GM12878 (cell line): ENCODE measurements at regions not wholly inside any gene's neighbourhood (a gene's known extent, or its start where the extent isn't known, plus 50 kb on each side); places are given as distances from the start of the nearest gene placed in this dataset.

Experiments used
- ATAC-seq: fragments of 200-7000 bp; cut with Tn5 transposase; 3 replicates; pipeline ENCODE4 v1.9.1; 2020; ENCODE audit warnings: mild to moderate bottlenecking, moderate library complexity
- BruUV-seq: library from RNA; stranded (reverse); fragments of 400-500 nt; replicated peaks from 2 replicates; lab custom pipeline; 2021; lab: Mats Ljungman, UMichigan
- CTCF ChIA-PET: fragments of 300-600 bp; sonication (Branson Sonifier 250); formaldehyde crosslinking; extraction: SDS; loops from one replicate; lab custom pipeline; 2021; ENCODE audit warnings: inconsistent platforms; lab: Yijun Ruan, JAX
- POLR2A ChIA-PET: fragments of 350-600 bp; formaldehyde crosslinking; extraction: SDS; loops from one replicate; lab custom pipeline; 2021; ENCODE audit warnings: inconsistent platforms; lab: Charles Lee
- RAD21 ChIA-PET: fragments of 300-600 bp; sonication (Branson Sonifier 250); formaldehyde crosslinking; loops from one replicate; lab custom pipeline; 2023; ENCODE audit warnings: antibody characterized with exemption; ENCODE audit not compliant: unreplicated experiment; lab: Charles Lee
- SMC1A ChIA-PET: fragments of 300-600 bp; sonication (Branson Sonifier 250); formaldehyde crosslinking; loops from one replicate; lab custom pipeline; 2023; ENCODE audit not compliant: unreplicated experiment, uncharacterized antibody; lab: Charles Lee
- DNase-seq: peaks from one replicate; pipeline ENCODE4 v3.0.0-alpha.2; 2011; ENCODE audit warnings: low read depth, low spot score
- FAIRE-seq: peaks from 3 replicates; lab custom pipeline; 2011; peaks lifted over from hg19 to GRCh38; lab: Jason Lieb, UNC
- H2AFZ ChIP-seq: 2 replicates; pipeline ENCODE4 v1.6.0; 2011; ENCODE audit warnings: low read depth, low read length, control low read depth; ENCODE audit not compliant: control insufficient read depth
- H3K27ac ChIP-seq: 2 replicates; pipeline ENCODE4 v1.5.1; 2011; ENCODE audit warnings: control low read depth; ENCODE audit not compliant: control insufficient read depth, insufficient read depth
- H3K27me3 ChIP-seq, 2 experiments: replicated peaks in 1 of 2; 2 replicates each; pipeline versions ENCODE4 v1.6.0 to v1.6.1; 2011; ENCODE audit warnings: low read length in 1 of 2; ENCODE audit not compliant: control insufficient read depth in 2 of 2, insufficient read depth in 2 of 2
- H3K36me3 ChIP-seq, 2 experiments: 2 replicates each; pipeline ENCODE4 v1.5.1; 2011; ENCODE audit warnings: low read length in 1 of 2; ENCODE audit not compliant: control insufficient read depth in 2 of 2, insufficient read depth in 2 of 2
- H3K4me1 ChIP-seq: 2 replicates; pipeline ENCODE4 v1.6.1; 2011; ENCODE audit warnings: mild to moderate bottlenecking, low read length, moderate library complexity, mixed read lengths; ENCODE audit not compliant: control insufficient read depth, insufficient read depth
- H3K4me2 ChIP-seq: 2 replicates; pipeline ENCODE4 v1.6.0; 2011; ENCODE audit warnings: control low read depth; ENCODE audit not compliant: control insufficient read depth, insufficient read depth
- H3K4me3 ChIP-seq: fragments of 200-600 bp; sonication (generic); 2 replicates; pipeline ENCODE4 v1.5.1; 2016
- H3K79me2 ChIP-seq: 2 replicates; pipeline ENCODE4 v1.6.0; 2011; ENCODE audit warnings: low read length; ENCODE audit not compliant: control insufficient read depth, insufficient read depth
- H3K9ac ChIP-seq: 2 replicates; pipeline ENCODE4 v1.8.0; 2011; ENCODE audit warnings: low read length, control low read depth, mixed read lengths; ENCODE audit not compliant: control insufficient read depth, insufficient read depth
- H3K9me3 ChIP-seq: replicated peaks from 3 replicates; pipeline ENCODE4 v1.5.1; 2011; ENCODE audit warnings: mild to moderate bottlenecking, low read length; ENCODE audit not compliant: control insufficient read depth, insufficient read depth
- H4K20me1 ChIP-seq: 2 replicates; pipeline ENCODE4 v1.6.0; 2011; ENCODE audit not compliant: control insufficient read depth, insufficient read depth
- ATF3 ChIP-seq: IDR thresholded peaks from 2 replicates; pipeline ENCODE4 v1.6.1; 2011; ENCODE audit warnings: low read depth, mild to moderate bottlenecking, low read length, moderate library complexity, borderline replicate concordance; ENCODE audit errors: extremely low read depth
- BHLHE40 ChIP-seq, 2 experiments: fragments of 450-650 bp in 1 of 2; IDR thresholded peaks; 2 replicates each; pipeline ENCODE4 v1.6.1; 2011 to 2017; ENCODE audit warnings: low read depth in 2 of 2, borderline replicate concordance in 1 of 2, improper control_type of control experiment in 1 of 2, low read length in 1 of 2, mild to moderate bottlenecking in 1 of 2
- CBFB ChIP-seq: IDR thresholded peaks from 2 replicates; pipeline ENCODE4 v1.6.1; 2016; ENCODE audit warnings: antibody characterized with exemption, low read depth
- ELK1 ChIP-seq: IDR thresholded peaks from 2 replicates; pipeline ENCODE4 v1.6.1; 2012; ENCODE audit warnings: low read depth, low read length, improper control_type of control experiment
- FOS ChIP-seq: IDR thresholded peaks from 3 replicates; pipeline ENCODE4 v1.6.1; 2011; ENCODE audit warnings: borderline replicate concordance; ENCODE audit not compliant: insufficient read length; ENCODE audit errors: extremely low read depth
- IRF3 ChIP-seq: fragments of 450-650 bp; IDR thresholded peaks from 2 replicates; pipeline ENCODE4 v1.6.1; 2014; ENCODE audit warnings: mild to moderate bottlenecking
- KLF5 ChIP-seq: fragments of 450-650 bp; IDR thresholded peaks from 2 replicates; pipeline ENCODE4 v1.6.1; 2014; ENCODE audit warnings: mild to moderate bottlenecking; ENCODE audit not compliant: partially characterized antibody
- MYC ChIP-seq: IDR thresholded peaks from 2 replicates; pipeline ENCODE4 v1.6.1; 2011; ENCODE audit warnings: mild to moderate bottlenecking, low read length, moderate library complexity, inconsistent platforms; ENCODE audit not compliant: insufficient read depth, insufficient replicate concordance, insufficient read length, severe bottlenecking
- POLR2AphosphoS5 ChIP-seq: IDR thresholded peaks from 2 replicates; pipeline ENCODE4 v1.6.1; 2011; ENCODE audit warnings: mild to moderate bottlenecking, low read length, inconsistent platforms
- STAT1 ChIP-seq: fragments of 450-650 bp; conservative IDR thresholded peaks from 2 replicates; pipeline ENCODE4 v1.6.1; 2014; ENCODE audit warnings: antibody characterized with exemption, mild to moderate bottlenecking
- TCF7 ChIP-seq: IDR thresholded peaks from 2 replicates; pipeline ENCODE4 v1.6.1; 2014; ENCODE audit warnings: antibody characterized with exemption, borderline replicate concordance
- YBX1 ChIP-seq: fragments of 450-650 bp; IDR thresholded peaks from 2 replicates; pipeline ENCODE4 v1.6.1; 2016; ENCODE audit warnings: antibody characterized with exemption
- ZBTB33 ChIP-seq: fragments of 450-650 bp; IDR thresholded peaks from 2 replicates; pipeline ENCODE4 v1.6.1; 2017; ENCODE audit warnings: mild to moderate bottlenecking
- ZNF592 ChIP-seq: fragments of 450-650 bp; IDR thresholded peaks from 2 replicates; pipeline ENCODE4 v1.6.1; 2017; ENCODE audit warnings: mild to moderate bottlenecking, moderate library complexity
- ZNF622 ChIP-seq: fragments of 450-650 bp; IDR thresholded peaks from 2 replicates; pipeline ENCODE4 v1.6.1; 2017; ENCODE audit warnings: mild to moderate bottlenecking, inconsistent platforms
- WGBS: methylation state at CpG from one replicate; pipeline ENCODE4 v1.1.6; 2016; ENCODE audit warnings: low lambda C conversion rate; ENCODE audit not compliant: insufficient replicate concordance, insufficient coverage; ENCODE audit errors: missing lambda C conversion rate; 5-methylcytosine and 5-hydroxymethylcytosine counted together
- in situ Hi-C: fragments of 300-500 bp; cut with MboI; formaldehyde crosslinking; loops from 9 replicates; pipeline ENCODE4 v1.14.3; 2018; ENCODE audit warnings: mixed read lengths
- intact Hi-C: fragments of 100-400 bp; cut with micrococcal nuclease; formaldehyde crosslinking; loops from one replicate; pipeline ENCODE4 v1.14.2; 2022; ENCODE audit not compliant: unreplicated experiment

- 100% methylated on average over 1 of the region's 1 CpG for WGBS
- Histone ChIP-seq H3K4me1 (peaks cover 2% of the 10 kb centered on the region), H4K20me1 (no peaks in the 10 kb centered on the region), H3K9ac (no peak overlapping the region), H3K9me3 (no peaks in the 10 kb centered on the region; the same call in 2 of the 3 replicates), H3K27ac (no peak overlapping the region), H2AFZ (no peak overlapping the region), H3K36me3 (no peaks in the 10 kb centered on the region), H3K79me2 (no peaks in the 10 kb centered on the region; the same call in 1 of the 2 replicates), H3K27me3 (no peaks in the 10 kb centered on the region), H3K4me3 (no peak overlapping the region), H3K4me2 (no peak overlapping the region)
- no peak for FAIRE-seq
- intact Hi-C loops = no loop called here
- CTCF ChIA-PET = interaction anchor here (0.6 to 1.6 kb wide), 6 partner anchors 11 to 75 kb away, joined by 3 to 9 read pairs (median 4); no protein-coding TSS in a partner anchor
- POLR2A ChIA-PET = interaction anchor here (1.0 to 2.5 kb wide), 6 partner anchors 10 to 46 kb away, joined by 3 to 8 read pairs (median 4); no protein-coding TSS in a partner anchor
- no peak for ATAC-seq
- no TSS peak for BruUV-seq
- SMC1A ChIA-PET = interaction anchor here (0.8 to 5.2 kb wide), 19 partner anchors 10 to 485 kb away, joined by 3 to 34 read pairs (median 4); no protein-coding TSS in a partner anchor
- RAD21 ChIA-PET = interaction anchor here (1.3 to 3.5 kb wide), 7 partner anchors 10 to 86 kb away, joined by 3 to 16 read pairs (median 4); no protein-coding TSS in a partner anchor
- DNase-seq = no peak
- in situ Hi-C loops = no loop called here
- TF ChIP-seq POLR2AphosphoS5 (no peak), ATF3 (no peak), ELK1 (no peak), ZNF592 (no peak), TCF7 (no peak), YBX1 (no peak), BHLHE40 (IDR thresholded peaks at IDR 0.05; ENCODE audit: borderline replicate concordance in 1 of 2, low read depth in 2 of 2, low read length in 1 of 2) (no peak), ZNF622 (no peak), FOS (no peak), IRF3 (no peak), KLF5 (no peak), MYC (no peak), ZBTB33 (no peak), STAT1 (no peak), CBFB (no peak)
Measured at GRCh38 chr12:92085736-92086040, 60.0 kb downstream of the BTG1 start.
